GM23338 (cell line): ENCODE measurements at regions not wholly inside any gene's neighbourhood (a gene's known extent, or its start where the extent isn't known, plus 50 kb on each side); places are given as distances from the start of the nearest gene placed in this dataset.

ENCODE experiments used
- ATAC-seq: fragments of 200-7000 bp; cut with Tn5 transposase; 3 replicates; pipeline ENCODE4 v1.9.1; 2020
- DNase-seq: peaks from one replicate; pipeline ENCODE4 v3.0.0-alpha.2; 2015; ENCODE audit warnings: low spot score
- H2AFZ ChIP-seq: fragments of 200-600 bp; sonication (generic); 2 replicates; pipeline ENCODE4 v1.8.0; 2016; ENCODE audit warnings: antibody characterized with exemption, mild to moderate bottlenecking, moderate library complexity
- H3F3A ChIP-seq: fragments of 200-600 bp; sonication (generic); replicated peaks from 2 replicates; pipeline ENCODE4 v1.8.0; 2017; ENCODE audit warnings: antibody characterized with exemption, mixed run types, low read depth
- H3K27ac ChIP-seq: fragments of 200-600 bp; sonication (generic); 2 replicates; pipeline ENCODE4 v1.6.1; 2016; ENCODE audit warnings: low read depth
- H3K27me3 ChIP-seq: fragments of 200-600 bp; sonication (generic); 2 replicates; pipeline ENCODE4 v1.8.0; 2016; ENCODE audit warnings: mild to moderate bottlenecking, mixed run types, moderate library complexity; ENCODE audit not compliant: insufficient read depth
- H3K36me3 ChIP-seq: fragments of 200-600 bp; sonication (generic); 2 replicates; pipeline ENCODE4 v1.8.0; 2016; ENCODE audit warnings: mild to moderate bottlenecking; ENCODE audit not compliant: insufficient read depth
- H3K4me1 ChIP-seq: fragments of 200-600 bp; sonication (generic); 2 replicates; pipeline ENCODE4 v1.8.0; 2016; ENCODE audit warnings: mild to moderate bottlenecking, moderate library complexity; ENCODE audit not compliant: insufficient read depth
- H3K4me2 ChIP-seq: fragments of 200-600 bp; sonication (generic); 2 replicates; pipeline ENCODE4 v1.7.1; 2017; ENCODE audit warnings: mixed run types
- H3K4me3 ChIP-seq: fragments of 200-600 bp; sonication (generic); 2 replicates; pipeline ENCODE4 v1.6.1; 2016; ENCODE audit warnings: mixed run types
- H3K79me2 ChIP-seq: fragments of 200-600 bp; sonication (generic); replicated peaks from 2 replicates; pipeline ENCODE4 v1.8.0; 2017; ENCODE audit warnings: mild to moderate bottlenecking; ENCODE audit not compliant: insufficient read depth
- H3K9me2 ChIP-seq: fragments of 200-600 bp; sonication (generic); 2 replicates; pipeline ENCODE4 v1.8.0; 2017; ENCODE audit not compliant: insufficient read depth
- H4K20me1 ChIP-seq: fragments of 200-600 bp; sonication (generic); replicated peaks from 2 replicates; pipeline ENCODE4 v1.8.0; 2017; ENCODE audit warnings: mild to moderate bottlenecking; ENCODE audit not compliant: insufficient read depth
- H3K27ac Mint-ChIP-seq: 2 replicates; pipeline ENCODE4 v1.8.0; 2020; ENCODE audit warnings: inconsistent platforms, mild to moderate bottlenecking, moderate library complexity, mixed read lengths
- H3K27me3 Mint-ChIP-seq: 3 replicates; pipeline ENCODE4 v1.8.0; 2022; ENCODE audit warnings: low read depth, mild to moderate bottlenecking, moderate library complexity, mixed read lengths, inconsistent platforms; ENCODE audit not compliant: insufficient read depth, poor library complexity
- H3K36me3 Mint-ChIP-seq: 3 replicates; pipeline ENCODE4 v1.8.0; 2021; ENCODE audit warnings: low read depth, mild to moderate bottlenecking, inconsistent platforms, moderate library complexity, mixed read lengths
- H3K4me1 Mint-ChIP-seq: 3 replicates; pipeline ENCODE4 v1.8.0; 2020; ENCODE audit warnings: mild to moderate bottlenecking, inconsistent platforms, mixed read lengths
- H3K4me3 Mint-ChIP-seq: 3 replicates; pipeline ENCODE4 v1.8.0; 2021; ENCODE audit warnings: moderate library complexity, mild to moderate bottlenecking, inconsistent platforms, mixed read lengths
- H3K9me3 Mint-ChIP-seq: 3 replicates; pipeline ENCODE4 v1.8.0; 2020; ENCODE audit warnings: moderate library complexity, mild to moderate bottlenecking, inconsistent platforms, mixed read lengths
- CREB1 ChIP-seq: fragments of 250-450 bp; sonication (Bioruptor Pico); IDR thresholded peaks from 2 replicates; pipeline ENCODE4 v1.5.0; 2020; ENCODE audit warnings: low read depth, mild to moderate bottlenecking, moderate library complexity
- CTCF ChIP-seq, 2 experiments: fragments of 200-600 bp in 1 of 2; sonication (generic) in 1 of 2; conservative IDR thresholded peaks; 2 replicates each; pipeline versions ENCODE4 v1.5.1 to v1.6.1; 2016 to 2017; ENCODE audit warnings: antibody characterized with exemption in 2 of 2, low read depth in 2 of 2, mild to moderate bottlenecking in 2 of 2, moderate library complexity in 1 of 2
- ETS1 ChIP-seq: IDR thresholded peaks from 2 replicates; pipeline ENCODE4 v1.6.1; 2016; ENCODE audit warnings: antibody characterized with exemption
- EZH2 ChIP-seq: fragments of 200-600 bp; sonication (generic); IDR thresholded peaks from one replicate; pipeline ENCODE4 v1.8.0; 2017; ENCODE audit warnings: antibody characterized with exemption, mild to moderate bottlenecking, low read depth; ENCODE audit not compliant: unreplicated experiment
- EZH2phosphoT487 ChIP-seq: fragments of 200-600 bp; sonication (generic); IDR thresholded peaks from one replicate; pipeline ENCODE4 v1.8.1; 2018; ENCODE audit warnings: antibody characterized with exemption; ENCODE audit not compliant: unreplicated experiment
- JUNB ChIP-seq: IDR thresholded peaks from one replicate; pipeline ENCODE4 v1.6.1; 2016; ENCODE audit warnings: antibody characterized with exemption; ENCODE audit not compliant: unreplicated experiment
- NANOG ChIP-seq: IDR thresholded peaks from 2 replicates; pipeline ENCODE4 v1.6.1; 2016; ENCODE audit warnings: antibody characterized with exemption, borderline replicate concordance
- POLR2AphosphoS5 ChIP-seq: IDR thresholded peaks from 2 replicates; pipeline ENCODE4 v1.6.1; 2016; ENCODE audit warnings: antibody characterized with exemption, low read depth
- STAT1 ChIP-seq: IDR thresholded peaks from one replicate; pipeline ENCODE4 v1.6.1; 2016; ENCODE audit warnings: antibody characterized with exemption; ENCODE audit not compliant: unreplicated experiment
- ZNF114 ChIP-seq: fragments of 250-450 bp; sonication (Bioruptor Pico); IDR thresholded peaks from 2 replicates; pipeline ENCODE4 v1.5.0; 2020; ENCODE audit warnings: mild to moderate bottlenecking, moderate library complexity
- ZNF331 ChIP-seq: fragments of 250-450 bp; sonication (Bioruptor Pico); IDR thresholded peaks from 2 replicates; pipeline ENCODE4 v1.5.0; 2020; ENCODE audit warnings: low read depth, mild to moderate bottlenecking, moderate library complexity
- ZNF462 ChIP-seq: fragments of 250-450 bp; sonication (Bioruptor Pico); IDR thresholded peaks from 2 replicates; pipeline ENCODE4 v1.5.0; 2020; ENCODE audit warnings: mild to moderate bottlenecking, moderate library complexity

- Histone ChIP-seq H3K4me1 (no peaks in the 10 kb centered on the region), H3K9me2 (0 out of 2 replicates have a peak, but pooled peaks cover 8% of the 10 kb centered on the region), H3F3A (no peaks in the 10 kb centered on the region), H3K79me2 (no peaks in the 10 kb centered on the region), H3K27ac (no peak overlapping the region), H3K4me3 (no peak overlapping the region), H4K20me1 (no peaks in the 10 kb centered on the region), H3K36me3 (no peaks in the 10 kb centered on the region), H3K4me2 (no peak overlapping the region), H2AFZ (no peak overlapping the region), H3K27me3 (no peaks in the 10 kb centered on the region)
- Mint-ChIP-seq H3K27me3 (peaks cover 2% of the 10 kb centered on the region), H3K27ac (no peak overlapping the region), H3K9me3 (peaks cover 3% of the 10 kb centered on the region; the same call in 1 of the 3 replicates), H3K4me3 (no peak overlapping the region), H3K4me1 (peaks cover 10% of the 10 kb centered on the region; the same call in 1 of the 3 replicates), H3K36me3 (no peaks in the 10 kb centered on the region)
- TF ChIP-seq ZNF462 (CRISPR knock-in tag) (no peak), POLR2AphosphoS5 (no peak), JUNB (no peak), CTCF (conservative IDR thresholded peaks at IDR 0.05; ENCODE audit: low read depth in 2 of 2) (no peak), NANOG (no peak), EZH2phosphoT487 (no peak), STAT1 (no peak), ZNF331 (CRISPR knock-in tag) (no peak), ETS1 (no peak), EZH2 (no peak), CREB1 (CRISPR knock-in tag) (no peak), ZNF114 (CRISPR knock-in tag) (no peak)
- no peak for DNase-seq
- ATAC-seq: no peak
These were observed 421.1 kb downstream of the QKI start for GRCh38 chr6:163835439-163836171.
